NCI-H82 treated with DMSO at 0.1 percent for 48 hours (cell line): ENCODE measurements at regions not wholly inside any gene's neighbourhood (a gene's known extent, or its start where the extent isn't known, plus 50 kb on each side); places are given as distances from the start of the nearest gene placed in this dataset.
A peak's percentile ranks its signal among the peaks of the same experiment; 100 is the strongest.

Experiments
- DNase-seq: peaks from one replicate; lab custom pipeline; 2025; ENCODE audit not compliant: unreplicated experiment; lab: John Stamatoyannopoulos, UW

DNA sequence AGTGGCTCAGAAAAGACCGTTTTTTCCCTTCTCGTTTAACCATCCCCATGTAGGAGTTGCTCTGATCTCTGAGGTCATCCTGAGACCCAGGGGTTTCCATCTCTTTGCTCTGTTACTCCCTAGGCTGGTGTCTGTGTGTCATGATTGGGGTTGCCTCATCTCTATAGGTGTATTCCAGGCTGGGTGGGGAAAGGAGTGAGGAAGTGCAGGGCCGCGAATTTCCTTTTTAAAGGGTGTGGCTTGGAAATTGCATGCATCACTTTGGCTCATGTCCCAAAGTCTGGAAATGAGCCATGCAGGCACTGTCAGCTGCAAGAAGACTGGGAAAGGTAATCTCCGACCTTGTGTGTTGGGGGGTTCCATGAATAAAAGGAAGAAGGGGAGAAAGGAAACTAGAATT lies 201.9 kb downstream of the AACS start:
- no peak for DNase-seq

DNA sequence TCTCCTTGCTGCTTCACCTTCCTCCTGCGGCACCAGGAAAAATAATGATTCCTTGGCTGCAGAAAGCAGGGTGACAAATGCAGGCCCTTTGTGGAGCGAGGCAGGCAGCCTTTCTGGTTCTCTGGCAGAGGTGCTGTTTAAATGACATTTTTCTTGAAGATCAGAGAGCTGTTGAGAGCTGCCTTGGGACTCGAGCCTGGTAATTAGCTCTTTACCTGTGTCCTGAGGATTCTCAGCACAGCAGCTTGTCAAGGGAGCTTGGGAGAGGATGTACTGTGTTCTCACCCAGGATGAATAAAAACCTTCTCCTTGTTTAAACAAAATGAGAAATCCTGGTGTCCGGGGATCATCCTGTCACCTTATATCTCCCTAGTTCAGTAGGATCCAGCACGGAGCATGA lies 204.0 kb downstream of the AACS start:
- no peak for DNase-seq

DNA sequence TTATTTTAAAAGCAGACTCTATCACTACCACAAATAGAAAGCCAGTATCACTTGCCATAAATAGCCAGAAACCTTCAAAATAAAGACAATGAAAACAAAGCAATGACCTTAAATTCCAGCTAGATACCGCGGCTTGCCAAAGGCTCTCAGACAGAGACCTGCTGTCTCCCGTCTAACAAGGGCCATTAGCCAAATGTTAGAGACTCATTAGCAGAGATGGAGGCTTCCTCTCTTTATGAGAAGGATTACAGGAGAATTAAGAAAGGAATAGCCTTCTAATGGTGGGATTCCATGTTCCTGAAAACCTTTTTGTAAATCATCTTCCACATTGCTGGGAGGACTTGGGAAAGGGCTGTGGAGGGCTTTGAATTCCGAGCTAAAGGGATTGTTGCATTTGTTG lies 206.7 kb downstream of the AACS start:
- peak; percentile 57 for DNase-seq

DNA sequence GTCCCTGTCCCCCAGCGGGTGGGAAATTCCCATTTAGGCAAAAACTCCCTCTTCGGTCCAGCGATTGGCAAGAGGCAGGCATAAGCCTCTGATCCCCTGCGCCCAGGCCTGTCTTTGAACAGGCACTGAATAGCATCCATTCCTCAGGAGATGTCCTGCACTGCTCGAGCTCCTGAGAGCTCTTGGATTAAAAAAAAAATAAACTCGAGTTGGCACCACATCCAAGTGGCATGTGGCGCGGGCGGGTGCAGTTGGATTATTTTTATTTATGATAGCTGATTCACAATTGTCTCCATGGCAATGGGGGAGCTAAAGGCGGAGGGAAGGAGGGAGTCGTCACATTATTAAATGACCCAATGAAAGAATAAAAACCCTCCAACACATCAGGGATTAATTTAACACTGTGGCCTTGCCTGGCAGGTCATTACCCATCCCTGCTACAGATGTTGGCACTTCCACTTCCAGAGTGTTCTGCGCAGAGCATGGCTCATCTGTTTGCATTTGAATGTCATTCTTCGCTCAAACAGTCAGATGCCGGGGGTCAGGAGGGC lies 207.2 kb downstream of the AACS start:
- DNase-seq = no peak

DNA sequence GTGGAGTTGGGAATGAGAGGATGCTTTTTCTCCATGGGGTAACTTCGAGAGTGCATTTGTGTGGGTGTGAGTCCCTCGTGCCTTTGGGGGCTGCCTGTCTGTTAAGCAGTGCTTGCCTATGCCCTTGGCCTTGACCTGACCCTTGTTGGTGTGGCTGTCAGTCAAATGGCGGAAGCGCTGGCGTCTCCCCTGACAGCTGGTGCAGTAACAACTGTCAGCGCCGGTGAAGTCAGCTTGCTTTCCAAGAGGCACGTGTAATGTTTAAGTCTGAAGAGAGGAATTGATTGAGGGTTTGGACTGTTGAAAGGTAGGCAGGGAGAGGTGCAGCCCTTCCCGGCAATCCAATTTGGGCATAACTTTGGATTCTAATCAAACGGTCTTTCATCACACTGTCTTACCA lies 211.3 kb downstream of the AACS start:
- no peak for DNase-seq

DNA sequence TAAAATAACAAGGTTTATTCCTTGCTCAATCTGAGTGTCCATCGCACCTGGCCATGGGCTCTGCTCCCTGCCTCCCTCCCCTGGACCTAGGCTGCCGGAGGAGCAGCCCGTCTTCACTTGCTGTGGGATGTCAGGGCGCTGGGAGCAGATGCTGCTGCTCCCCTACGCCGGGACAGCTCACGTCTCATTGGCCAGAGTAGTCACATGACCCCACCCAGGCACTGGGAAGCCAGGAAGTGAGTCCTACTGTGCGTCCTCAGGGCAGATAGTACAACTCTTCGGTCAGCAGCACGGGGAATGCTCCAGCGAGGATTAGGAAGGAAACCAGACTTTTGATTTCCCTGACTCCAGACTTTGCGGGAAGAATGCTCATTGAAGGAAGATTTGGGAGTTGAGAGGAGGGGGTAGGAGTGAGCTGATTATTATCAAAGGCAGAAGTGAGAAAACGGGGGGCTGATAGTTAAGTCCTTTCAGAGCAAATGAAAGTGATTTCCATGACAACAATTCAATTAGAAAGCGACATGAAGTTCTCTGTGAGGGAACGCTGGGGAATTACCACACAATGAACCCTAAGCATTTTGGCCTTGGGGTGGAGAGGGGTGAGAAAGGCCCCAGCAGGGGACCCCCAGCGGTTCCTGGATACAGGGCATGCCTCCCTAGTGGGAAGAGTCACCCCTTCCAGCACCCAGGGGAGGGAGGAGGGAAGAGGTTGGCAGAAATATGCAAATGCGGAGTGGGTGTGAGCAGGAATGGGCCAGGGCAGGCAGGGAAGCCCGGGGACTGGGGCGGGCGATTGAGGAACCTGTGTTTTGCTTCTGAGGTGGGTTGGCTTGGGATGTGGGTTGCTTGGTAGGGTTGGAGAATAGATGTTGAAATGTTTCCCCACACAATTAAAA lies 215.5 kb downstream of the AACS start:
- DNase-seq = no peak

DNA sequence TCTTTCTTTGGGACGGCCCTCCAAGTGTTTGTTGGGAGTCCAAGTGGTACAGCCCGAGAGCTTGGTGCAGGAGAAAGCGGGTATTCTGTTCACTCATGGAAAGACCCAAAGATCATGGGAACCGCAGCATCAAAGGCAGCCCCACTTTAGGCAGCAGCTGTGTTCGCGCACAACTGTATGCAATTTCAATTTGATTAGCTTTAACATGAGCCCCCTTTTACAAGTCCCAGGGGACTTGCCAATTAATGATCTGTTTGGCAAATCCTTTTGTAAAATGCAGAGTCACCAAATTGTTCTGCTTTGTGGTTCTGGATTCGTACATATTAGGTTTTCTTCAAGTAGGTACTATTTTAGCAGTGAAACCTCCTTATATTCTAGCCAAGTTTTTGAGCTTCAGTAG lies 217.7 kb downstream of the AACS start:
- DNase-seq = no peak

DNA sequence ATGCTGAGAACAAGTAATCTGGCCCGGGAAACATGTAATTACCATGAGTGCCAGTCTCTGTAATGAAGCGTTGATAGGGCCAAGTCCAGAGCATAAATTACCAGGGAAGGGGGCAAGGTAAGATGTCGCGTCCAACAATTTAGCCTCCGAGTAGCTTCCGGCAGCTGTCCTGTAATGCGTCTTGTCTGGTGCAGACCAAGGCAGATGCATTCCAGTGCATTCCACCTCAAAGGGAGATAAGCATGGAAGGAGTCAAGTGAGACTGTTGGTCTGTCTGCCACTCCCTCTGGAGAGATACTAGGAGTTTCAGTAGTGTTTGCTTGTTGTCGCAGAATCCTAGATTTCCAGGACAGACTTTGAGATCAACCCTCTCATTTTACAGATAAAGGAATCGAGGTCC lies 218.3 kb downstream of the AACS start:
- no peak for DNase-seq

DNA sequence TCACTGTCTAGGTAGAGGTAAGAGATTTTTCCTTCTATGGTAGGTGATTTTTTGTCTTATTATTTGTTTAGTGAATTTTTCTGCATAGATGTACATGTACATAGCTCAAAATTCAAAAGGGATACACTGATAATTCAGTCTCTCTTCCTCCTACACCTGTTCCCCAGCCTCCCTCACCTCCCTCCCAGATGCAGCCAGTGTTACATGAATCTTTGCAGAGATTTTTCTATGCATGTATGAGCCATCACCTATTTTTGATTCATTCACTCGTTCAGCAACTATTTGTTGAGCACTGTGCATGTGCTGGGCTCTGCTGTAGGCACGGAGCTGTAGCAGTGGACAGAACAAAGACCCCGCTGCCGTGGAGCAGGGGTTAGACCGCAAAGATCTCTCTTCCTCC lies 218.9 kb downstream of the AACS start:
- no peak for DNase-seq

DNA sequence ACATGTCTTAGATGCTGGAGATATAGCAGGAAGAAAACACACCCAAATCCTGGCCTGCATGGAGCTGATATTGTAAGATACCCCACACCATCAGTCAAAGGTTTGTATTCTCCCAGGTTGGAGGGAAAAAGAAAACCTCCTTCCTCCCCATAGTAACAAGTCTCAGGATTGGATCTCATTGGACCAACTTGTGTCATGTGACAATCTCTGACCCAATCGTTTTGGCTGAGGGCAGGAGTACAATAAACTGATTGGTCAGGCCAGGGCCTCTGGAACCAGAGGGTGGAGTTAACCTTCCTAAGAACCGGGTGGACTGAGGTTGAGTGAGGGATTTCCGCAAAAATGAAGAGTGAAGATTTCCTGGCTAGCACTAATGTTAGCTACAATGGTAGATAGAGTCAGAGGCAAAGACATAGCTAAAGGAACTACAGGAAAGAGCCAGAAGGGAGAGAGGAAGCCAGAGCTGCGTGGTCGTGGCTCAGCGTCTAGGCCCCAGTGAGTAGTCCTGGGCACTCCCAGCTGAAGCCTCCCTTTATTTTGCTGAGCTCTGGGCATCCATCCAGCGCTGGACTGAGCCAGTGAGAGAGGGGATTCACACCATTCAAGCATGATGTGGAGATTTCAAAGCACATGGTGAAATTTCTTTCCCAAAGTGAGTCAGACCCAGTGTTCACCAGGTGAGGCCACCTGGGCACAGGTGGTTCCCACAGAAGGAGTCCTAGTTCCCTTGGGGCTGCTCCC lies 219.9 kb downstream of the AACS start:
- DNase-seq = no peak

DNA sequence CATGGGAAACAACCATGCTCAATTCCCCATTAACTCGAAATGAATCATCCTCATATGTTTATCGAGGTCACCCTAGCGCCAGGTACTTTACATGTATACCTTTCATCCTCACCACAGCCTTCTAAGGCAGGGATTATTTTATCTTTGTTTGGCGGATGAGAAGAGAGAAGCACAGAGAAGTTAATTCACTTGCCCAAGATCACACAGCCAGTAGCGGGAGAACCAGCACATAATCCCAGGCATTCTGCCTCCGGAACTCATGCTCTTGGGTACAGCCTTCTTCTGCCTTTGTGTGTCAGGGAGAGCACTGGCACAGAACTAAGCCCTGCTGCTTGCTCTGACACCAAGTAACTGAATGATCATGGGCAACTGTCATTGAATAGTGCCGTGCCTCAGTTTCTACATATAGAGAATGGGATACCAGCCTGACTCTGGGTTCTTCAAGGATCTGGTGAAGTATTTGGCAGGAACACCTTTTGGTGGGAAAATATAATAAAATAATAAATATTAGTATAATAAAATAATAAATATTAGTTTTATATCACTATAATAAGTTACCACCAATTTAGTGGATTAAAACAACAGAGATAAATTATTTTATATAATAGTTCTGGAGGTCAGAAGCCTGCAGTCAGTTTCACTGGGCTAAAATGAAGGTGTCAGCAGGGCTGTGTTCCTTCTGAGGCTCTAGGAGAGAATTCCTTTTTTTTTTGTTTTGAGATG lies 220.9 kb downstream of the AACS start:
- no peak for DNase-seq

DNA sequence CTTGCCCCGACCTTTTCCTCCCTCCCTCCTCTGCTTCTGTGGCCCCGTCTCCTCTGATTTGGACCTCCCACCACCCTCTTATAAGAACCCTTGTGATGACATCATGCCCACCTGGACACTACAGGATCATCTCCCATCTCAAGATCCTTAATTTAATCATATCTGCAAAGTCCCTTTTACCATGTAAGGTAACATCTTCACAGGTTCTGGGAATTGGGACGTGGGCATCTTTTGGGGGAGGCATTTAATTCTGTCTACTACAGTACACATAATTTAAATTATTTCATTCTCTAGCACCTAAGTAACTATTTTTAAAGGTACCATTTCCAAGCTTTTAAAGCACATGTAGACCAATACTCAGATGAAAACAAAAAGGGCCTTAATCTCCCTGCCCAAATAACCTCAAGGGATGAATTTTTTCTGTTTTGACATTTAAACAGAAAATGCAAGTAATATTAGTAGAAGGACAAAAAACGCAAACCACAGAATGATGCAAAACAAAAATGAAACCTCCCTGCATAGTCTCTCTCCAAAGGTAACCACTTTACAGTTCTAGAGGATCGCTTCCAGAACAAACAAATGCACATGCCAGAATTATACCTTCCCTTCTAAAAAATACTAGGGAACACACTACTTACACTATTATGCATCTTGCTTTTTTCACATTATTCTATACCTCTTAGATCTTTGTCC lies 222.1 kb downstream of the AACS start:
- no peak for DNase-seq

DNA sequence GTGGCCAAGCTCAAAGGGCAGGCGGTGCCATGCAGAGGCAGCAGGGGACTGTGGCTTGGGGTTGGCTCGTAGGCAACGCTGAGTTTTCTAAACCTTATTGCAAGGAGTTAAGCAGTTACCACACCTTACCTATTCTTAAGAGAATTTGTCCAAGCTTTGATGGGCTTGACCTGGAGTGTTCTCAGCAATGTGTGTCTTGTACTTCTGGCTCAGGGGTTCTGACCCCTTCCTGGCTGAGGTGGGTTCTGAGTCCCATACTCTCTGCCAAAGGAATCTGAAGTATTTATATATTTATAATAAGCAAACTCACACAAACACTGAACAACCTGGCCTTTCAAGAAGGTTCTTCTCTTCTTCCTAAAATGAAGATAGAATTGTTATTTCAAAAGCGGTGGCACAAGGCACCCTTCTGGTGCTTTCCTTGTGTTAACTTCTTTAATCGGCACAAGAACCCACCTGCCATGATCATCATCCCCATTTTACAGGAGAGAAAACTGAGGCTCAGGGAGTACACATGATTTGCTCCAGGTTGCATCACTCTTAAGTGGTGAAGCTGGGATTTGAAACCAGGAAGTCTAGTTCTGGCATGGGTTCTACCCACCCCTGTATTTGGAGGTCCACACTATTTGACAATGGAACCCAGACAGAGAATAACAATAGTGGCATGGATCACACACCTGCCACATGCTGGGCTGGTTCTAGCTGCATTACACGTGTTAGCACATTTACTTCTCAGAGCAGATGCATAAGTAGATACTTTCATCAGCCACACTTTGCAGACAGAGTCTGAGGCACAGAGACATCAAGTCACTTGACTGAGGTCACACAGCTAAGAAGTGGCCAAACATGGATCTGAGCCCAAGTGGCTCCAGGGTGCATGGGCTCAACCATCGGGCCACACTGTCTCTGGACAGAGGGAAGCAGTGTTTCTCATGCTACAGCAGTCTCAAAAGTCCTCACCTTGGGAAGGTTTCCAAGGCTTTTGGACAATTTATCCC lies 224.0 kb downstream of the AACS start:
- no peak for DNase-seq

DNA sequence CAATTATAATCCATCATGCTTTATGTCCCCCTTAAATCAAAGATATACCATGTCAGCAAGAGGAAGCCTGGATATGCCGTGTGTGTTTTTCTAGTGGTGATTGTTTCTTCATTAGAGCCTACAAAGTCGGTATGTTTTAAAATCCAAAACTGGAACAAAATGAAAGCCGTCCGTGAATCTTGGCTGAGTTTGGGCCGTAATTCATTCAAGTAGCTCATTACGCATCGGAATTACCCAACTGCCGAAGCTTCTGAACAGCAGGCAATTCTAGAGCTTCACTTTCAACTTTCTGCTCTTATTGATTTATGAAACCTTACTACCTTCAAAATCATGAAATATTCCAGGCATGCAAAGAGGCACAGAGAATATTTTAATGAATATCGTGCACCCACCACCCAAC lies 224.7 kb downstream of the AACS start:
- no peak for DNase-seq

DNA sequence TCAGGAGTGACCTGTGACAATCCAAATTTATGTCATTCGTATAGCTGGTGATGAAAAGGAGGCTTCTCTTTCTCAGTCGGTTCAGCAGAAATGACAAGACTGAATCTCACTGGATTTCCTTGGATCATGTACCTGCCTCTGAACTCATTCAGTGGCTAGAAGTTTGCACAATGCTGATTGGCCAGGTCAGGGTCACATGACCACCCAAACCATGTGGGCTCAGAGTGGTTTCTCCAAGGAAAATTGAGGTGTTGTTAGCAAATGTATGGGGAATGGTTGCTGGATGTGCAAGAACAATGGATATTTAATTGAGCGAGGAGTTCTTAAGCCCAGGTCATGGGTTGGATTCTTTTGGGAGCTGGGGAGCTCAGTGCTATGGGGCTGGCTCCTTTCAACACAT lies 227.5 kb downstream of the AACS start:
- no peak for DNase-seq

DNA sequence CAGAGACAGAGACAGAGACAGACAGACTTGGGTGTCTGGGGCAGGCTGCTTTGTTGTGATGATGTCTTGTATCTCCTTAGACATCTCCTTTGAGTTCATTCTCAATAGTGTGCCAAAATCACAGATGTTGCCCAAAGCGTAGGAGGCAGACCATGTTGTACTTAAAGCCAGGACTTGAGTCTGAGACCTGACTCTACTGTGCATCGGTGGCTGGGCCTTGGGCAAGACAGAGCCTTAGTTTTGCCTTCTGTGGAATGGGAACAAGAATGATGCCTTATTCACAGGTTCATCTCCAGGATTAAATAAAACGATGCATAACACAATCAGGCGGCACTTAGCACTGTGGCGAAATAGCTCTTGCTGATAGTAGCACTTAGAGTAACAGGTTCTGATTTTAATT lies 230.3 kb downstream of the AACS start:
- no peak for DNase-seq

DNA sequence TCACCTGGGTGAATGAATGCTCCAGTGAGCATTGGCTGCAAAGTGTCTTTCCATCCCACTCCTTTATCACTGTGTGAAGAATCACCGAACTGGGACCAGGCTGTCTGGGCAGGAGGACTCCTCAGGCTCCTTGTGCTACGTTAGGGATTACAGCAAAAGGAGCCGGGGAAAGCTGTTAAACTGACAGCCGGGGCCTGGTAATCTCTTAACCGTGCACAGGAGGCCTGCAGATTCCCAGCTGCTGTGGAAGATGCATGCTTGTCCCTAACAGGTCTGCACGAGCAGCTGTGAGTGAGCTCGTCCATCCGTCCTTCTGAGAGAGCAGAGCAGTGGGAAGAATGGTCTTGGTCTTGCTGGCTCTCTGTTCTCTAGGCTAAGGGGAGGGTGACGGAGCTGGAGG lies 231.5 kb downstream of the AACS start:
- DNase-seq = peak; percentile 50

DNA sequence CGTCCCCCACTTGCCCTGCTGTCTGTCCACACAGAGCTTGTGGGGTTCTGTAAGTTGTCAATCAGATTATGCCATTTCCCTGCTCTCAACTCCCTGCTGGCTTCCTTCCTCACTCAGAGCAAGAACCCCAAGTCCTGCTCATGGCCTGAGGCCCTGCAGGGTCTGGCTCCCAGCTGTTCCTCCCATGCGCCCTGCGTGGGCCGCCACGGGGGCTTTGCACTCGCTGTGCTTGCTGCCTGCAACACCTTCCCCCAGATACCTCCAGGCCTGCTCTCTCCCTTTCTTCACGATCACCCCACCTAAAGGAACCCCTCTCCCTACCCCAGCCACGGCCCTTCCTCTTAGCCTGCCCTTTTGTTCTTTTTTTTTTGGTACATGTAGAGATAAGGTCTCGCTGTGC lies 234.6 kb downstream of the AACS start:
- DNase-seq = no peak

DNA sequence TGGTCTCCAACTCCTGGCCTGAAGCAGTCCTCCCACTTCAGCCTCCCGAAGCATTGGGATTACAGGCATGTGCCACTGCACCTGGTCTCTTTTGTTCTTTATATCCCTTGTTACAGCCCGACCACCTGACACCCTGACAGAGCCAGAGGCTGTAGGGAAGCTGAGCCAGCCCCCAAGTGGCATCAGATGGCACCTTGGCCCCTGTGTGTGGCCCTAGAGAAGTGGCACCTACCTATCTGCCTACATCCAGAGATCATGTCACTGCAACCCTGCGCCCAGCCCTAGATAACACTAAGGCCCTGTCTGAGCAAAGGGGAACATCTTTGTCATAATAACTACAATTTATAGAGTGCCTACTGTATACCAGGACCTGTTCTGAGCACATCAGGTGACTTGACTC lies 235.0 kb downstream of the AACS start:
- DNase-seq = no peak

DNA sequence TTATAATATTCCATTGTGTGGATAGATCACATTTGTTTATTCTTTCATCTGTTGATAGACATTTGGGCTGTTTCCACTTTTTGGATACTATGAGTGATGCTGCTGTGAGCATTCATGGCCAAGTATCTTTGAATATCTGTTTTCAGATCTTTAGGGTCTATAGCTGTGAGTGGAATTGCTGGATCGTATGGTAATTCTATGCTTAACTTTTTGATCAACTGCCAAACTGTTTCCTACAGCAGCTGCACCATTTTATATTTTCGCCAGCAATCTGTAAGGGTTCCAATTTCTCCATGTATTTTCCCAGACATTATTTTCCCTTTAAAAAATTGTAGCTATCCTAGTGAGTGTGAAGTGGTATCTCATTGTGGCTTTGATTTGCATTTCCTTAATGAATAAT lies 238.1 kb downstream of the AACS start:
- DNase-seq = no peak
